ENCODE measurements at regions not wholly inside any gene's neighbourhood (a gene's known extent, or its start where the extent isn't known, plus 50 kb on each side); places are given as distances from the start of the nearest gene placed in this dataset.
"Not testable (repeated sequence)": the region's sequence is repeated elsewhere in the genome, so short reads cannot be mapped to it uniquely, and the experiment has no call there.

- Histone ChIP-seq H3K4me3 (ENCODE audit: low read length) (no peak overlapping the region), H3F3A (ENCODE audit: low read length, unreplicated experiment) (no peaks in the 10 kb centered on the region), H3K9me3 (ENCODE audit: low read length) (no peaks in the 10 kb centered on the region), H3K79me2 (ENCODE audit: low read length) (no peaks in the 10 kb centered on the region), H3K9me2 (replicated peaks; ENCODE audit: low read length) (no peaks in the 10 kb centered on the region), H3K4me2 (ENCODE audit: low read length) (no peak overlapping the region), H3K27ac (ENCODE audit: low read length) (no peak overlapping the region), H3K36me3 (ENCODE audit: low read depth, low read length) (no peaks in the 10 kb centered on the region), H4K20me1 (ENCODE audit: low read length) (no peaks in the 10 kb centered on the region), H2AFZ (ENCODE audit: low read length) (no peak overlapping the region), H3K27me3 (ENCODE audit: low read length) (no peaks in the 10 kb centered on the region), H3K4me1 (ENCODE audit: insufficient read depth, low read length) (no peaks in the 10 kb centered on the region), H3K9ac (ENCODE audit: low read length) (no peak overlapping the region)
- BruUV-seq (replicated peaks): no TSS peak
- DNase-seq (no peak), ATAC-seq (no peak)
- ChIA-PET CTCF (no interaction called here), POLR2A (ENCODE audit: unreplicated experiment) (no interaction called here)
- intact Hi-C loops (cut with micrococcal nuclease): no loop called here
- TF ChIP-seq EZH2phosphoT487 (IDR thresholded peaks at IDR 0.05; ENCODE audit: borderline replicate concordance, low read length): no peak
- TF ChIP-seq CTCF (conservative IDR thresholded peaks at IDR 0.05; ENCODE audit: low read depth, low read length): no peak
- TF ChIP-seq EZH2 (IDR thresholded peaks at IDR 0.05; ENCODE audit: low read length, unreplicated experiment): no peak
Measured at GRCh38 chr6:92408350-92408749, 1011.0 kb downstream of the EPHA7 start.

- H4K20me1 ChIP-seq (ENCODE audit: low read length): no peaks in the 10 kb centered on the region
- ATAC-seq (no peak), DNase-seq (no peak)
- H3K9ac ChIP-seq (ENCODE audit: low read length): no peak overlapping the region
- no peak overlapping the region for H3K27ac ChIP-seq (ENCODE audit: low read length)
- no TSS peak for BruUV-seq (replicated peaks)
- H2AFZ ChIP-seq (ENCODE audit: low read length): no peak overlapping the region
- POLR2A ChIA-PET (ENCODE audit: unreplicated experiment): no interaction called here
- H3K9me3 ChIP-seq (ENCODE audit: low read length): no peaks in the 10 kb centered on the region
- no peak overlapping the region for H3K4me3 ChIP-seq (ENCODE audit: low read length)
- intact Hi-C loops (cut with micrococcal nuclease): no loop called here
- TF ChIP-seq EZH2 (IDR thresholded peaks at IDR 0.05; ENCODE audit: low read length, unreplicated experiment) (no peak), EZH2phosphoT487 (IDR thresholded peaks at IDR 0.05; ENCODE audit: borderline replicate concordance, low read length) (no peak), CTCF (conservative IDR thresholded peaks at IDR 0.05; ENCODE audit: low read depth, low read length) (no peak)
- no peak overlapping the region for H3K4me2 ChIP-seq (ENCODE audit: low read length)
- CTCF ChIA-PET: no interaction called here
- H3F3A ChIP-seq (ENCODE audit: low read length, unreplicated experiment): no peaks in the 10 kb centered on the region
- H3K4me1 ChIP-seq (ENCODE audit: insufficient read depth, low read length): no peaks in the 10 kb centered on the region
- no peaks in the 10 kb centered on the region for H3K36me3 ChIP-seq (ENCODE audit: low read depth, low read length)
- H3K9me2 ChIP-seq (replicated peaks; ENCODE audit: low read length): no peaks in the 10 kb centered on the region
- no peaks in the 10 kb centered on the region for H3K27me3 ChIP-seq (ENCODE audit: low read length)
- H3K79me2 ChIP-seq (ENCODE audit: low read length): no peaks in the 10 kb centered on the region
Measured at GRCh38 chr6:92404281-92404680, 1015.1 kb downstream of the EPHA7 start.

GRCh38 chr6:92399911-92400310 is 1019.4 kb downstream of the EPHA7 start:
- Histone ChIP-seq H3K79me2 (ENCODE audit: low read length) (no peaks in the 10 kb centered on the region), H3K9me3 (ENCODE audit: low read length) (no peaks in the 10 kb centered on the region), H3K4me1 (ENCODE audit: insufficient read depth, low read length) (no peaks in the 10 kb centered on the region), H3K36me3 (ENCODE audit: low read depth, low read length) (no peaks in the 10 kb centered on the region), H4K20me1 (ENCODE audit: low read length) (no peaks in the 10 kb centered on the region), H3K9ac (ENCODE audit: low read length) (no peak overlapping the region), H2AFZ (ENCODE audit: low read length) (no peak overlapping the region), H3K9me2 (replicated peaks; ENCODE audit: low read length) (no peaks in the 10 kb centered on the region), H3K4me3 (ENCODE audit: low read length) (no peak overlapping the region), H3K27ac (ENCODE audit: low read length) (no peak overlapping the region), H3K4me2 (ENCODE audit: low read length) (no peak overlapping the region), H3K27me3 (ENCODE audit: low read length) (no peaks in the 10 kb centered on the region), H3F3A (ENCODE audit: low read length, unreplicated experiment) (no peaks in the 10 kb centered on the region)
- TF ChIP-seq CTCF (conservative IDR thresholded peaks at IDR 0.05; ENCODE audit: low read depth, low read length) (no peak), EZH2phosphoT487 (IDR thresholded peaks at IDR 0.05; ENCODE audit: borderline replicate concordance, low read length) (no peak), EZH2 (IDR thresholded peaks at IDR 0.05; ENCODE audit: low read length, unreplicated experiment) (no peak)
- intact Hi-C loops (cut with micrococcal nuclease): no loop called here
- DNase-seq (no peak), ATAC-seq (no peak)
- no TSS peak for BruUV-seq (replicated peaks)
- CTCF ChIA-PET: no interaction called here
- POLR2A ChIA-PET (ENCODE audit: unreplicated experiment): no interaction called here

- not testable (repeated sequence) for ATAC-seq
Measured at GRCh38 chr6:92388706-92389105, 1030.7 kb downstream of the EPHA7 start.

More at GRCh38 chr6:92388706-92389105, 1030.7 kb downstream of the EPHA7 start:
- intact Hi-C loops (cut with micrococcal nuclease); POLR2A ChIA-PET (ENCODE audit: unreplicated experiment); H3K4me2 ChIP-seq (ENCODE audit: low read length); BruUV-seq (replicated peaks); H3K9me2 ChIP-seq (replicated peaks; ENCODE audit: low read length); CTCF ChIA-PET; DNase-seq; H3K9ac ChIP-seq (ENCODE audit: low read length); H3F3A ChIP-seq (ENCODE audit: low read length, unreplicated experiment); H3K79me2 ChIP-seq (ENCODE audit: low read length); H3K4me1 ChIP-seq (ENCODE audit: insufficient read depth, low read length); H2AFZ ChIP-seq (ENCODE audit: low read length); H4K20me1 ChIP-seq (ENCODE audit: low read length); H3K36me3 ChIP-seq (ENCODE audit: low read depth, low read length); H3K9me3 ChIP-seq (ENCODE audit: low read length); H3K27me3 ChIP-seq (ENCODE audit: low read length); H3K27ac ChIP-seq (ENCODE audit: low read length); H3K4me3 ChIP-seq (ENCODE audit: low read length): not testable (repeated sequence)

All from PC-3 (cell line).